Small intestine (tissue), 7 donors: ENCODE measurements at regions not wholly inside any gene's neighbourhood (a gene's known extent, or its start where the extent isn't known, plus 50 kb on each side); places are given as distances from the start of the nearest gene placed in this dataset.

Experiments
- DNase-seq, 2 donors: peaks; one replicate each; pipeline versions ENCODE4 v3.0.0 to v3.0.0-alpha.2; 2013
- FAIRE-seq: peaks from 2 replicates; lab custom pipeline; 2012; peaks lifted over from hg19 to GRCh38; lab: Jason Lieb, UNC
- H3K27ac ChIP-seq, 3 donors: one replicate each; pipeline ENCODE4 v1.5.1; 2013; ENCODE audit warnings: low read length in 2 of 3, mild to moderate bottlenecking in 2 of 3, control low read depth in 1 of 3, inconsistent platforms in 1 of 3, low read depth in 1 of 3, moderate library complexity in 1 of 3
- H3K27me3 ChIP-seq, 3 donors: one replicate each; pipeline ENCODE4 v1.6.1; 2013; ENCODE audit warnings: low read length in 3 of 3, inconsistent platforms in 1 of 3; ENCODE audit not compliant: control insufficient read depth in 3 of 3, insufficient read depth in 3 of 3
- H3K36me3 ChIP-seq, 3 donors: one replicate each; pipeline ENCODE4 v1.6.1; 2013; ENCODE audit warnings: low read length in 3 of 3, inconsistent platforms in 1 of 3, low read depth in 1 of 3, mild to moderate bottlenecking in 1 of 3, moderate library complexity in 1 of 3; ENCODE audit not compliant: control insufficient read depth in 3 of 3, insufficient read depth in 2 of 3
- H3K4me1 ChIP-seq, 3 donors: one replicate each; pipeline ENCODE4 v1.6.1; 2013; ENCODE audit warnings: low read length in 2 of 3, inconsistent platforms in 1 of 3, low read depth in 1 of 3, mild to moderate bottlenecking in 1 of 3, moderate library complexity in 1 of 3; ENCODE audit not compliant: control insufficient read depth in 3 of 3, insufficient read depth in 2 of 3
- H3K4me3 ChIP-seq, 3 donors: one replicate each; pipeline ENCODE4 v1.5.1; 2013; ENCODE audit warnings: low read length in 3 of 3, control low read depth in 1 of 3, inconsistent platforms in 1 of 3, low read depth in 1 of 3, mild to moderate bottlenecking in 1 of 3, moderate library complexity in 1 of 3
- H3K9me3 ChIP-seq, 2 donors: one replicate each; pipeline ENCODE4 v1.6.1; 2013; ENCODE audit warnings: low read depth in 1 of 2, low read length in 1 of 2; ENCODE audit not compliant: control insufficient read depth in 2 of 2, insufficient read depth in 1 of 2
- WGBS, 3 donors: extraction: QIAGEN DNeasy Blood & Tissue Kit; methylation state at CpG; one replicate each; pipeline ENCODE4 v1.1.7; 2013; 5-methylcytosine and 5-hydroxymethylcytosine counted together
- donor health status: healthy with polysubstance abuse.
- donor health status: control.
- donor health status: control.
- donor health status: Bipolar disorder and iron deficiency.
- donor health status: healthy.

DNA sequence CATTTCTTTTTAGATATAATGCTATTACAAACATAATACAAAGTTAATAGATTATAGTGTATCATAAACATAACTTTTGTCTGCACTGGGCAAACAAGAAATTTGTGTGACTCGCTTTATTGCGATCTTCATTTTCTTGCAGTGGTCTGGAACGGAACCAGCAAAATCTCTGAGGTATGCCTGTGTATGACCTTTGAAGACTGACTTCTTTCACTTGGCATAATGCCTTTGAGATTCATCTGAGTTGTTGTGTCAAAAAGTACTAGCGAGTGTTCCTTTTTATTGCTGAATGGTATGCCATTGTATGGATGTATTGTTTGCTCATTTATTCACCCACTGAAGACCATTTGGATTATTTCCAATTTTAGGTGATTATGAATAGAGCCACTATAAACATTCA is 69.2 kb downstream of the TANC2 start:
- Histone ChIP-seq H3K36me3 (no peaks in the 10 kb centered on the region), H3K27ac (no peak overlapping the region), H3K4me3 (no peak overlapping the region), H3K9me3 (no peaks in the 10 kb centered on the region), H3K27me3 (no peaks in the 10 kb centered on the region), H3K4me1 (peaks cover 0 to 2% (median under 1%) of the 10 kb centered on the region in 3 donors)
- WGBS, 3 donors: 81 to 90% (median 87%) methylated on average over 4 of the region's 4 CpGs
- DNase-seq (no peak), FAIRE-seq (no peak)

DNA sequence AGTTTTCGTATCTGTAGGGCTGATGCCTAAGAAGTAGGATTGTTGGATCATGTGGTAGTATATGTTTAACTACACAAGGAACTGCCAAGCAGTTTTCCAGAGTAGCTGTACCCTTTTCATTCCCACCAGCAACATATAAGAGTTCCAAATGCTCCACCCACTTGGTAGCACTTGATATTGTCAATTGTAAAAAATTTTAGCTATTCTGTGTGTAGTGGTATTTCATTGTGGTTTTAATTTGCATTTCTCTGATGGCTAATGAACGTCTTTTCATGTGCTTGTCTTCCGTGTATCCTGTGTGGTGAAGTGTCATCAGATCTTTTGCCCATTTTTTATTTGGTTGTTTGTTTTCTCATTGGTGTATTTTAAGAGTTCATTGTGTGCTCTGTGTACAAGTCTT is 69.7 kb downstream of the TANC2 start:
- no peaks in the 10 kb centered on the region for H3K27me3 ChIP-seq
- no peak for FAIRE-seq
- no peak overlapping the region for H3K27ac ChIP-seq
- 59 to 71% (median 66%) methylated on average over 3 of the region's 3 CpGs for WGBS, 3 donors
- peaks cover 0 to 5% (median 2%) of the 10 kb centered on the region in 3 donors for H3K4me1 ChIP-seq
- no peak overlapping the region for H3K4me3 ChIP-seq
- H3K9me3 ChIP-seq: no peaks in the 10 kb centered on the region
- H3K36me3 ChIP-seq: no peaks in the 10 kb centered on the region
- no peak for DNase-seq

- Histone ChIP-seq H3K27me3 (no peaks in the 10 kb centered on the region), H3K4me3 (no peak overlapping the region), H3K27ac (no peak overlapping the region), H3K36me3 (no peaks in the 10 kb centered on the region), H3K9me3 (no peaks in the 10 kb centered on the region), H3K4me1 (peaks cover 0 to 5% (median 2%) of the 10 kb centered on the region in 3 donors)
- 27 to 41% (median 29%) methylated on average over 4 of the region's 4 CpGs for WGBS, 3 donors
- DNase-seq (peak; percentile 8 to 22), FAIRE-seq (no peak)
Observed at GRCh38 chr17:63039342-63039741, 73.3 kb downstream of the TANC2 start.

DNA sequence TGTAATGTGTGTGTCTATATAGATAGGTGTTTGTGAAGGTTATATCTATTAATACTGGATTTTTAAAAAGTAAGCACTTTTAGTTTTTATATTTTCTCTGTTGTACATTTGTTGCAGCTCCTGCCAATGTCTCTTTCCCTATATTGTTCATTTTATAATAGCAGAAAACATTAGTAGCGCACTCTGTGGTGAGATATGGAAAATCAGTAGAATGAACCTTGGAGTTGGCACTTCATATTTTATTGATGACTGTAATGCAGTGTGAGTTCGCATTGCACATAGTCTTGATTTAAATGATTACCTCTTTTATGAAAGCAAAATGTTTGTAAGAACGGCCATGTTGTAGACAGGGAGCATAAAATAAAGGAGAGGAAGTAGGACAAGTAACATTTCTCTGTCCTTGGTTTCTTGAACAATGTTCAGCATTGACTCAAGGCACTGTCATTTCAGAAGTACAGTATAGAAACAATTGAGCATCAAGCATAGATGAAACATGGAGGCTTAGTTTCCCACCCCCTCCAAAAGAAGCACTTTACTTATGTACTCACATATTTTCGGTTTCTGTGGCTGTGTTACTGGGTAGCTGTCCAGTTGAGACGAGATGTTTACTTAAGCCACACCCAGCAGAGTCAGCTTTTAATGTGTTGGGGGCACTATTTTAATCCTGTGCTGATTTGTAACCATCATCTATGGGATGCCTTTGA is 74.0 kb downstream of the TANC2 start:
- H3K36me3 ChIP-seq: no peaks in the 10 kb centered on the region
- no peaks in the 10 kb centered on the region for H3K27me3 ChIP-seq
- H3K27ac ChIP-seq: no peak overlapping the region
- WGBS, 3 donors: 19 to 42% (median 27%) methylated on average over 5 of the region's 5 CpGs
- no peaks in the 10 kb centered on the region for H3K9me3 ChIP-seq
- FAIRE-seq (no peak), DNase-seq (peak; percentile 4 to 45)
- no peak overlapping the region for H3K4me3 ChIP-seq
- H3K4me1 ChIP-seq: peaks cover 0 to 5% (median 2%) of the 10 kb centered on the region in 3 donors

- no peak for FAIRE-seq
Observed at GRCh38 chr17:63040816-63041215, 74.8 kb downstream of the TANC2 start.

GRCh38 chr17:63041251-63041650 is 75.2 kb downstream of the TANC2 start:
- Histone ChIP-seq H3K4me1 (peaks cover 0 to 5% (median 2%) of the 10 kb centered on the region in 3 donors), H3K9me3 (no peaks in the 10 kb centered on the region), H3K27me3 (no peaks in the 10 kb centered on the region), H3K4me3 (no peak overlapping the region), H3K36me3 (no peaks in the 10 kb centered on the region), H3K27ac (no peak overlapping the region)
- 64 to 66% (median 64%) methylated on average over 4 of the region's 4 CpGs for WGBS, 3 donors
- FAIRE-seq (no peak), DNase-seq (no peak)

More at GRCh38 chr17:63040816-63041215, 74.8 kb downstream of the TANC2 start:
- Histone ChIP-seq H3K9me3 (no peaks in the 10 kb centered on the region), H3K4me3 (no peak overlapping the region), H3K36me3 (no peaks in the 10 kb centered on the region), H3K27ac (no peak overlapping the region), H3K27me3 (no peaks in the 10 kb centered on the region), H3K4me1 (peaks cover 0 to 5% (median 2%) of the 10 kb centered on the region in 3 donors)
- no peak for DNase-seq

GRCh38 chr17:63041722-63042121 is 75.7 kb downstream of the TANC2 start:
- no peak overlapping the region for H3K4me3 ChIP-seq
- DNase-seq (no peak), FAIRE-seq (no peak)
- 80 to 97% (median 97%) methylated on average over 2 of the region's 2 CpGs for WGBS, 3 donors
- H3K27ac ChIP-seq: no peak overlapping the region
- no peaks in the 10 kb centered on the region for H3K36me3 ChIP-seq
- no peaks in the 10 kb centered on the region for H3K9me3 ChIP-seq
- H3K27me3 ChIP-seq: no peaks in the 10 kb centered on the region
- peaks cover 0 to 5% (median 2%) of the 10 kb centered on the region in 3 donors for H3K4me1 ChIP-seq

GRCh38 chr17:63042256-63042812 is 76.3 kb downstream of the TANC2 start:
- 35 to 76% (median 63%) methylated on average over 2 of the region's 2 CpGs for WGBS, 3 donors
- H3K4me1 ChIP-seq: peaks cover 0 to 5% (median 2%) of the 10 kb centered on the region in 3 donors

More at GRCh38 chr17:63042256-63042812, 76.3 kb downstream of the TANC2 start:
- DNase-seq (no peak), FAIRE-seq (no peak)
- no peaks in the 10 kb centered on the region for H3K27me3 ChIP-seq
- H3K36me3 ChIP-seq: no peaks in the 10 kb centered on the region
- H3K4me3 ChIP-seq: no peak overlapping the region
- H3K27ac ChIP-seq: no peak overlapping the region
- H3K9me3 ChIP-seq: no peaks in the 10 kb centered on the region
